OCI-LY1 (cell line): ENCODE measurements at regions not wholly inside any gene's neighbourhood (a gene's known extent, or its start where the extent isn't known, plus 50 kb on each side); places are given as distances from the start of the nearest gene placed in this dataset.

ENCODE experiments used
- CTCF ChIP-seq: fragments of 200-600 bp; sonication (generic), shearing (Covaris generic); IDR thresholded peaks from 2 replicates; pipeline ENCODE4 v1.5.1; 2017; ENCODE audit warnings: mild to moderate bottlenecking, antibody characterized with exemption, low read length, moderate library complexity, mixed read lengths
- EZH2 ChIP-seq: fragments of 200-600 bp; sonication (generic), shearing (Covaris generic); IDR thresholded peaks from 2 replicates; pipeline ENCODE4 v1.8.0; 2017; ENCODE audit warnings: borderline replicate concordance, mixed run types, mild to moderate bottlenecking, antibody characterized with exemption, low read length, moderate library complexity, mixed read lengths

- no peak for TF ChIP-seq EZH2
- no peak for TF ChIP-seq CTCF
These were observed 1066.7 kb upstream of the ATXN8OS start for GRCh38 chr13:69040898-69041297.
